ENCODE measurements at regions not wholly inside any gene's neighbourhood (a gene's known extent, or its start where the extent isn't known, plus 50 kb on each side); places are given as distances from the start of the nearest gene placed in this dataset.

DNA sequence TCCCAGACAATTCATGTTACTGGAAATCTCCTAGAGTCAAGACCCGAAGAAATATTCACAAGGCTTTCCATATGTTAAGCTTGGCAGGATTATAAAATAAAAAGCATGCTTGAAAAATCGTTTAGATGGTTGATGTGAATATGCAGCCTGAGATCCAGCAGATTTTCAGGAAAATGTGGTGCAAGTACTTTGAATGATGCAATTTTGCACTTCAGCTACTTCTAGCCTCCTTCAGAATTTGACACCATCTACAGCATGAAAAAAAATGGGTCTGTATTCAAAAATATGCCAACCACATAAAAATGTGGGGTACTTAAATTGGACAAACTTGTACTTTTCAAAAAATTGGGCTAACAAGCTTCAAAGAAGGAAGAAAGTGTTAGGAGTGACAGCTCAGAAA is 340.6 kb upstream of the DCC start:
- no peak for TF ChIP-seq CTCF (conservative IDR thresholded peaks at IDR 0.05; ENCODE audit: low read depth, low read length)
- H3K4me3 ChIP-seq (ENCODE audit: low read depth, low read length), result no peak overlapping the region
- DNase-seq (ENCODE audit: low read depth), result no peak

GRCh38 chr18:52000435-52000834 is 339.6 kb upstream of the DCC start:
- no peak for TF ChIP-seq CTCF (conservative IDR thresholded peaks at IDR 0.05; ENCODE audit: low read depth, low read length)
- H3K4me3 ChIP-seq (ENCODE audit: low read depth, low read length), result no peak overlapping the region
- no peak for DNase-seq (ENCODE audit: low read depth)

- no peak overlapping the region for H3K4me3 ChIP-seq (ENCODE audit: low read depth, low read length)
- TF ChIP-seq CTCF (conservative IDR thresholded peaks at IDR 0.05; ENCODE audit: low read depth, low read length), result no peak
- DNase-seq (ENCODE audit: low read depth), result no peak
These were observed 338.9 kb upstream of the DCC start for GRCh38 chr18:52001106-52001505.

DNA sequence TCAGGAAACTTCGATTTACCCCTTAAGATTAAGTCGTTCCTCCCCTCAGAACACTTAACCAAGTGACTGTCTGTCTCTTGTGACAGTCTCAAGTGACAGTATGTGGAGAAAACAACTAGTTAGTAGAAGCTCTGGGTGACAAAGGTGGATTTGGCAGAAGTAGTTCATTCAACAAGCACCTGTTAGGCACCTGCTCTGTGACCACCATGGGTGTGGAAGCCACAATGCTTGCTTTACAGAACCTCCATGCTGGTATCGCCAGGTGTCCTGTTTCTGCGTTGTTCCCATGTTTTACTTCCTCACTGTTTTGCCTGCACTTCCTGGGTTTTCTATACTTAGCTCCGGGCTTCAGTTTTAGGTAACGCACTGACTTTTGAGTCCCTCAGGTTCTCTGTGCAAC is 337.4 kb upstream of the DCC start:
- no peak for DNase-seq (ENCODE audit: low read depth)
- no peak overlapping the region for H3K4me3 ChIP-seq (ENCODE audit: low read depth, low read length)
- TF ChIP-seq CTCF (conservative IDR thresholded peaks at IDR 0.05; ENCODE audit: low read depth, low read length), result no peak

- no peak for DNase-seq (ENCODE audit: low read depth)
- no peak overlapping the region for H3K4me3 ChIP-seq (ENCODE audit: low read depth, low read length)
- TF ChIP-seq CTCF (conservative IDR thresholded peaks at IDR 0.05; ENCODE audit: low read depth, low read length), result peak; percentile 49
These were observed 332.9 kb upstream of the DCC start for GRCh38 chr18:52007105-52007504.

GRCh38 chr18:52008330-52008729 is 331.7 kb upstream of the DCC start:
- TF ChIP-seq CTCF (conservative IDR thresholded peaks at IDR 0.05; ENCODE audit: low read depth, low read length), result no peak
- no peak for DNase-seq (ENCODE audit: low read depth)
- H3K4me3 ChIP-seq (ENCODE audit: low read depth, low read length), result no peak overlapping the region

GRCh38 chr18:52008736-52009135 is 331.3 kb upstream of the DCC start:
- no peak for DNase-seq (ENCODE audit: low read depth)
- no peak overlapping the region for H3K4me3 ChIP-seq (ENCODE audit: low read depth, low read length)
- TF ChIP-seq CTCF (conservative IDR thresholded peaks at IDR 0.05; ENCODE audit: low read depth, low read length), result no peak

Measured in epithelial cell of proximal tubule (primary cell).